HG02642 (cell line): ENCODE measurements at regions not wholly inside any gene's neighbourhood (a gene's known extent, or its start where the extent isn't known, plus 50 kb on each side); places are given as distances from the start of the nearest gene placed in this dataset.
A peak's percentile ranks its signal among the peaks of the same experiment; 100 is the strongest.
"Not testable (repeated sequence)": the region's sequence is repeated elsewhere in the genome, so short reads cannot be mapped to it uniquely, and the experiment has no call there.

Experiments
- ATAC-seq: cut with Tn5 transposase; IDR thresholded peaks from one replicate; pipeline ENCODE4 v1.9.1; 2021; ENCODE audit warnings: mild to moderate bottlenecking; ENCODE audit not compliant: unreplicated experiment, poor library complexity

DNA sequence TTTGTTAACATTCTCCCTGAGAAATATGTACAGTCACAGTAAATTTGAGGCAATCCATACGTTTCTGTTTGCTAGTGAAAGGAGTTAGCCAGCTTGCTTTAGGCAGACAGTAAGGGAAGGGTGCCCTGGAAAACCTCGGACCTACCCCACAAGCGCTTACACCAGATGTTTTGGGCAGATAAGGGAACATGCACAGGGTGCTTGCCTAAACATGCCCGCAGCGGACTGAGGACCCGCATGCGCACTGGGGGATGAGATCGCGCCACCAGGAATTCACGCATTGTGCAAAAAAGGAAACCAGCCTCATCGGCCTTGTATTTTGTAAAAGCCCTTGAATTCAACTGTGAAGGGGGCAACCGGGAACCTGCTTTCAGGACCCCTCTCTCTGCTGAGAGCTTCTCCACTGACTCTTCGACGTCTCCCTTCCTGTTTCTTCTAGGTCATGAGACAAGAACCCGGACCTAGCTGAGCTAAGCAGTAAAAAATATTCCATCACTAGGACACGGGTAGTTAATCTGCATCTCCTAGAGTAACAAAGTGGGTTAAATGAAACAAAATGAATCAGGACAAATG, 1399.2 kb upstream of the ATXN8OS start:
- no peak for ATAC-seq

DNA sequence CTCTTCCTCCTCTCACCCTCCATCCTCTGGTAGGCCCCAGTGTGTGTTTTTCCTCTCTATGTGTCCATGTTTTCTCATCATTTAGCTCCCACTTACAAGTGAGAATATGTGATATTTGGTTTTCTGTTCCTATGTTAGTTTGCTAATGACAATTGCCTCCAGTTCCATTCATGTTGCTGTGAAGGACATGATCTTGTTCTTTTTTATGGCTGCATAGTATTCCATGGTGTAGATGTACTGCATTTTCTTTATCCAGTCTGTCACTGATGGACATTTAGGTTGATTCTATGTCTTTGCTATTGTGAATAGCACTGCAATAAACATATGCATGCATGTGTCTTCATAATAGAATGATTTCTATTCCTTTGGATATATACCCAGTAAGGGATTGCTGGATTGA, 1401.6 kb upstream of the ATXN8OS start:
- ATAC-seq, result not testable (repeated sequence)

DNA sequence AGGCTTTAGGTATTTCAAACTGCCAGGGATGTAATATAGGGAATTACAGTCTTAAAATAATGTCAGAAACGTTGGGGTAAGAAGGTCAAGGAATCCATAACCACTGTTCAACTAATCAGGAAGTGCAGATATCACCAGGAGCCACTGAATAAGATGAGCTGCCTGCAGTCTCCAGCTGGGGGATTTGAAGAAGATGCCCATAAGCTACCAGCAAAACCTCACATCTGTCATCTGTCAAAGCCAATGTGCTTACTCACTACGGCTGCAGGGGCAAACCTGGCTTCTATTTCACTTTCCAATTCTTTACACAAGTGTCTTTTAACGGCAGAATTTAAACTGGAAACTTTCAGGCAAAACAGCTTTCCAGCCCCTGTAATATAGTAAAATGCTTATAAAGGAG, 1410.1 kb upstream of the ATXN8OS start:
- ATAC-seq, result no peak

DNA sequence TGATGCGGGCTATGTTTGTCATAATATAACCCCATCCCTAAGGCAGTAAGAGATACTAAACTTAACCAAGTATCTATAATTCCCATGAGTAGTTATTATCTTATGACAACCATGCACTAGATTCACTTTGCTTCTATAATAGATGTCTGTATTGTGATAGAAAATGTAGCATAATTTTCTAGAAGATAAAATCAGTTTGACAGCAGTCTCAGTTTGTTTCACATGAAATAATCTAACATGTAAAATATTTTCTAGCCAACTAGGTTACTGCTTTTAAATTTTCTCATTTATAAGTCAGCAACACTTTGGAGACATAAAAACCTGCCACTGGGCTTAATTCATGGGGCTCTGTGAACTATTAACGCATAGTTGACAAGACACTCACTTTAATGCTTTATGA, 1410.7 kb upstream of the ATXN8OS start:
- ATAC-seq, result no peak

DNA sequence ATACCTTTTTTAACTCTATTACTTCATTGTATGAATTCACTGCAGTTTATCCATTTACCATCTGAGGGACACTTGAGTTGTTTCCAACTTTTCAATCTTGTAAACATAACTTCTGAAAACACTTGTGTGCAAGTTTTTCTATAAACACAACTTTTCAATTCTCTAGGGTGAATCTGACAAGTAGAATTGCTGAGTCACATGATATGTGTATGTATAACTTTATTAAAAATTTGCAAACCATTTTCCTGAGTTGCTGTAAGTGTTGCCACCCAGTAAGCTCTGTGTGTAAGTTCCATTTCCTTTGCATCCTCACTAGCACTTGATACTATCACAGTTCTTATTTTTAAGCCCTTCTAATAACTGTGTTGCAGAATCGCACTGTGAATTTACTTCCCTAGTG, 1415.6 kb upstream of the ATXN8OS start:
- ATAC-seq, result no peak

DNA sequence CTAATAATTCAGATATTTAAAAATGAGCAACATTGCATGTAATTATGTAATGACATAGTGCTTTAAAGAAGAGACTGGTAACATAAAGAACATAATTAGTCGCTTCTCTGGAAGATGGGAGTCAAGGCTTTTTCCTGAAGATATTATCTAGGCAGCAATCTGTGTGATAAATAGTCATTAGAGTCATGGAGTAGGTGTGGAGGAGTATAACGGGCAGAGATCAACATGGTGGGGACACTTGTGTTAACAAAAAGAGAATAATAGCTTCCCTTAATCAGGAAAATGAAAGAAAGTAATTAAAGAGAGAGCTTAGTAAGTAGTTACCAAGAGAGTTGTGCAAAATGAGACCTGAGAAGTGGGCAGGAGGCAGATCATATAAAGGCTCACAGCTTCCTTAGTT, 1417.1 kb upstream of the ATXN8OS start:
- ATAC-seq, result no peak

DNA sequence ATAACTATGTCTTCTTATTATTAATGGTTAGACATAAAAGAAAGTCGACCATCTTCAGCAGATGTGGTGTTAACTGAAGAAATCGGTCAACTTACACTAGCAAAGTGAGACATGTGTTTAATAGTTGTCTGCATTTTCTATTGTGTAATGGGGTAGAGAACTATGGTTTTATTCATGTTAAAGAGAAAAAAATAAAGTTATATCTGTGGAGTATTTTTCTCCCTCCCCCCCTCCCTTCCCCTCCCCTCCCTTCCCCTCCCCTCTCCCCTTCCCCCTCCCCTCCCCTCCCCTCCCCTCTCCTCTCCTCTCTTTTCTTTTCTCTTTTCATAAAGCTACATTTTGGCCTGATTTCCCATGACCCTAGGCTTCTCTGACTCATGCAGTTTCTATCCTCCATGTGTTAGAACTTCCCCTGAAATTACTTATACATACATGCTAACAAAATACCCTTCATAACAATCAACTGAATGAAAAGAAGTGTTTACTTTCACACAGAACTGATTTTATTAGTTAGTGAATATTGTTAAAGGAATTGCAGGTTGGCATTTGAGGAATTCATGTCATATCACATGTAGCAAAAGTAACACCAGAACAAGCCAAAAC, 1431.0 kb upstream of the ATXN8OS start:
- no peak for ATAC-seq

DNA sequence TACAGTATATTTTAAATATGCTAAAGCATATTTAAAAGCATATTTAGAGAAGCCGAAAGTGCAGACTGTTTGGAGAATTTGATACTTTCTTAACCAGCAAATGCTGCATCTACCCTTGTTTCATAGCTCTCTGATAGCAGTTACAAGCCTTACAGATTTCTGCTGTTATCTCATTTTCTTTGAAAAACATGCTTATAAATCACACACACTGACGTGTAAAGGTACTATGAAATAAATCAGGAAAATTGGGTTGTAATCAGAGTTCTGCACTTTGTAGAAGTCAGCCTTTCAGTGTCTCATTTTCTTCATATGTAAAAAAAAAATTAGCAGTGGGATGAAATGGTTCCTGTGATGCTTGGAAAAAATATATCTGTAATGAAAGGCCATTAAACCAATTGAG, 1432.4 kb upstream of the ATXN8OS start:
- ATAC-seq, result no peak

DNA sequence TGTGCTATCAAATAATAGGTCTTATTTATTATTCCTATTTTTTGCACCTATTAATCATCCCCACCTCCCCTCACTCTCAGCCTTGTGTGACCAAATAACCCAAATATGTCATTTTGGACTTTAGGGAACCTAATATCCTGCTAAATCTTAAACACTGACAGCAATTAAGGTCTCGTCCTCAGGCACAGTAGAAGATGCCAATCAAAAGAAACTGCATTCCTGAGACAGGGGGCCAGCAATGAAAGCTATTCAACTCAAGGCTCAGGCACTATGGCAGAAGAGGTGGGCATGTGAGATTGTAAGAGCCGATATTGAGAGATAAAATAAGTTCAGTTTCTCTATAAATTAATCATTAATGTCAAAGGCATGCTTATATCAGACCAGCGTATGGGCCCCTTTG, 1437.7 kb upstream of the PCDH9 start:
- ATAC-seq, result no peak

DNA sequence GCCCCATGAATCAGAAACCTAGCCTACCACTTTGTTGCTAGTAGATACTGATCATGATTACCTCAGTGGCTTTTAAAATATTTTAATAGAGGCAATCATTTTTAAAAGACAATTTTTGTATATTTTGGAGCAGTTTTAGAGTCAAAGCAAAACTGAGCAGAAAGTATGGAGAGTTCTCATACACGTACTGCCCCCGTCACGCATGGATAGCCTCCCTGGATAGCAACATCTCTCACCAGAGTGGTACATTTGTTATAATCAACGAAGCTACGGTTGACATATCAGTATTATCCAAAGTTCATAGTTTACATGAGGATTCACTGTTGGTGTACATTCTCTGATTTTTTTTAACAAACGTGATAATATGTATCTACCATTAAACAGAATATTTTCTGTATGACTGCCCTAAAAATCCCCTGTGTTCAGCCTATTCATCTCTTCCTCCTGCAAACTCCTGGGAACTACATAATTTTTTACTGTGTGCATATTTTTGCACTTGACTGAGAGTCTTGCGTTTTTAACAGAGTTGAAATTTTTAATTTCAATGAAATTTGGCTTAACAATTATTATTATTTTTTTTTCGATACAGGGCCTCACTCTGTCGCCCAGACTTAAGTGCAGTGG, 1436.8 kb upstream of the PCDH9 start:
- ATAC-seq, result no peak

DNA sequence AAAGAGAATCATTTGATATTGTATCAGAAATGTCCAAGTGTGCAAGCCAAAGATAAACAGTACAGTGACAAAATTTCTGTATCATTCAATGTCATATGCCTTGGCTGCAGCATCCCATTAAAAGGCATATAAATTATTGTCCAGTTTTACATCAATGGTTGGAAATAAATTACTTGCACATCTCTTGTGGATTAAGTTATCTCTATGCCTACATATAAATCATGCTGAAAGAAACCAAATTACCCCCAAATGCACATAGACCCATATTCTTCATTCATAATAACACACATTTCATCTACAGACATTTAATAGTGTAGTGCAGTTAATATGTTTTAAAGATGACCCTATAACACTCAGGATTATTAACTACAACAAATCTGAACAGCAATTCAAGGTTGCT, 1415.7 kb upstream of the PCDH9 start:
- ATAC-seq, result no peak

DNA sequence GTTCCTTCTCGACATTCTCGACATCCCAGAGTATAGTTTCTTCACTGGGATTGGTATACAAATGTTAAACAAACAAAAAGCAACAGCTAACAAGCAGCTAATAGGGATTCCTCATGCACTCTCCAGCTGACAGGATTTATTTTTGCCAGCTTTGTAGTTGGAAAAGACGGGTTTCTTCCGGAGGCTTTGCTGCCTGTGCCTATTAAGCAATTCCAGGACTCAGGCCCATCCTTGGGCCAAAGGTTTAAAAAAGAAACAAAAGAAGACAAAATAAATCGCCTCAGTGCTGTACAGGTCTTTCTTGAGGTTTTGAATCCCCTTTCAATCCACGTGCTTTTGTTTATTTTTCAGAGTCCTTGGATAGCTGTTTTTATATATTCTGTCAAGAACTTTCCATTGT, 1414.5 kb upstream of the PCDH9 start:
- ATAC-seq, result no peak

DNA sequence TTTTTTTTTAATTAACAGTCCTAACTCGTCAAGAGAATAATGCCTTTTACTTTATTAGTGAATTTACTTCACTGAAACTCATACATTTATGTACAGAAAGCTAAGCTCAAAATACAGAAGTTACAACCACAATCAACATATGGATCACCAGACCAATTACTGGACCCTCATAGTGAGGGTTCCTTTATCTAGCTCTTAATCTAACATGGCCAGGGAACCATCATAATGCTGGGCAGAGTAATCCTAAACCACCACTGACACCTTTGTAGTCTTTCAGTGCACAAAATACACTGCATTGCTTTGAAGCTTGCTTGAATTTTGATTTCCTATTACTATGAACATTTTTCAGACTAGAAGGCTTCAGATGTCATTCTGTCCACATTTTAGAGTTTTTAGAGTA, 1406.6 kb upstream of the PCDH9 start:
- ATAC-seq, result no peak

DNA sequence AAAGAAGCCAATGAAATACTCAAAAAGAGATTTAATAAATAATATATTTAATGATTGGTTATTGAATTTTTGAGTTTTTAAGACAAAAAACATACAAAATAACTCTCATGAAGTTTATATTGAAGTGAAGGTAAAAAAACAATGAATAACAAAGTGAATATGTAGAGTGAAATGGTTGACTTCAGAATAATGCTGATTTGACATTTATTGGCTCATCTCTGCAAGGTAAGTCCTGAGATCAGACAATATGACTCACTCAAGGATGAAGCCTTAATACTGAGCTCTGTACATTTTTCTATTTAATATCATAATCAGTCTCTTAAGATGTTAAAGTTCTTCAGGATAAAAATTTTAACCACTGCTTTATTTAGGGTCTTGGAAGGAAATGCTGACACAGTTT, 1398.9 kb upstream of the PCDH9 start:
- no peak for ATAC-seq

DNA sequence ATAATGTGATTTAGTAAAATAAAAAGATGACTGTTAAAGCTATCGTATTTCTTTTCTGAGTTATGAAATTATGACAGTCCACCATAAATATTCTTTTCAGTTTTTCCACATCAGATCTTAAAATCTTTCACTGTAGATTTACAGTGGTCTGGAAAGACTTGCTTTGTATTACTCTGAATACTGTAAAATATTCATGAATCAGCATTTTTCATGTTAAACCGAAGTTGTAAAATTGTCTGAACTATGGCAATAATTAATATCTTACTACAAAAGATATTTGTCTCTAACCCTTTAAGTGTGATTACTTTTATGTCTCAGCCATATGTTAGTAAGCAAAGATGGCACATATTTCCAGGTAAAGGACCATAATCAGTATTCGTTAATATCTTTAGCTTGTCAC, 1397.2 kb upstream of the PCDH9 start:
- no peak for ATAC-seq

DNA sequence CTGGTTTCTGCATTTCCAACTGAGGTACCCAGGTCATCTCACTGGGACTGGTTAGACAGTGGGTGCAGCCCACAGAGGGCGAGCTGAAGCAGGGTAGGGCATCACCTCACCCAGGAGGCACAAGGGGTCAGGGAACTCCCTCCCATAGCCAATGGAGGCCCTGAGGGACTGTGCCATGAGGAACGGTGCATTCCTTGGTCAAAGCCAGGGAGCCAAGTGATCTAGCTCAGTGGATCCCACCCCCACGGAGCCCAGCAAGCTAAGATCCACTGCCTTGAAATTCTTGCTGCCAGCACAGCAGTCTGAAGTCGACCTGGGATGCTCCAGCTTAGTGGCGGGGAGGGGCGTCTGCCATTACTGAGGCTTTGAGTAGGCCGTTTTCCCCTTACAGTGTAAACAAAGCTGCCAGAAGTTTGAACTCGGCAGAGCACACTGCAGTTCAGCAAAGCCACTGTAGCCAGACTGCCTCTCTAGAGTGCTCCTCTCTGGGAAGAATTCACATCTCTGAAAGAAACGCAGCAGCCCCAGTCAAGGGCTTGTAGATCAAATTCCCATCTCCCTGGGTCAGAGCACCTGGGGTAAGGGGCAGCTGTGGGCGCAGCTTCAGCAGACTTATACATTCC, 1386.6 kb upstream of the PCDH9 start:
- ATAC-seq, result no peak

DNA sequence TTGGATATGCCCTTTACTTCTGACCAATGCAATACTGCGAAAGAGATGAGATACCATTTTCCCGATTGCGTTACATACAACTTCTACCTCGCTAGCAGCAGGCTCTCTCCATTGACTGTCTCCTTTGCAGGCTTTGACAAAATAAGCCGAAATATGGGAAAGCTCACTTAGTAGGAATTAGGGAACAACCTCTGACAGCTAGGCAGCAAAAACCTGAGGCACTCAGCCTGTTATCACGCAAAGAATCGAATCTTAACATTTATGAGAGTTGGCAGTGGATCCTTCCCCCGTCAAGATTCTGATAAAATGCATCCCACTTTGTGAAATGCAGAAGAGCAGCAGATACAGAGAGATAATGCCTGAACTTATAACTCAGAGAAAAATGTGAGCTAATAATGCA, 1379.5 kb upstream of the PCDH9 start:
- no peak for ATAC-seq

DNA sequence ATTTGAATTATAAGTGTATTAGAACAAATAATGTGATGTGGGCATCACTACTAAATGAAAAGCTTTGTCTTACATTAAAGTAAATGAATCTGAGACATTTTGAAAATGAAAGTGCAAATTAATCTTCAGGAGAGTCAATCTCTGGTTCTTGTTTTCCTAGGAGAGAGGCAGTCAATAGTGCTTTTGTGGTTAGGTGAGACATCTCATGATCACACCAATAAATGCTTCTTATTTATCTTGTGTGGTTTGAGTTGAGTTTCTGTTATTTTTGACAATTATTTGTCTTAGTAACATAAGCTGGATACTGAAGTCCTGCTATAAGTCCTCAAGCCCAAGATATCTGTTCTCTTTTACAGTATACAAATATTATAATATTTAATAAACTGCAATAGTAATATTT, 1378.0 kb upstream of the PCDH9 start:
- no peak for ATAC-seq

DNA sequence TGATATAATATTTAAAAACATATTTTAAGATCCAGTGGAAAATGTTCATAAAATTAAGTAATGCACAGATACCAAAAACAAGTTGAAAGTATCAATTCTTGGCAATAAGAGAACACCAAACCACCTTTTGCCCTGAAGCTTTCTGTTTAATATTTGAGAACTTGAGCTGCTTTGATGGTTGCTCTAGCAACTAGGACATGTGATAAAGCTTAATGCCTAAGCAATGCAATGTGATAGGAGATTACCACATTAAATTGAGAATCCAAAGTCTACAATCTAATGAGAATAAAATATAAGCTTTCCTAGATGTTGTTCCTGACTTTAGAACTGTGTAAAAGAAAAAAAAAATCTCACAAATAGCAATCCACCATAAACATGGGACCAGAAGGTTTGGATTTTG, 1367.5 kb upstream of the PCDH9 start:
- ATAC-seq, result no peak

DNA sequence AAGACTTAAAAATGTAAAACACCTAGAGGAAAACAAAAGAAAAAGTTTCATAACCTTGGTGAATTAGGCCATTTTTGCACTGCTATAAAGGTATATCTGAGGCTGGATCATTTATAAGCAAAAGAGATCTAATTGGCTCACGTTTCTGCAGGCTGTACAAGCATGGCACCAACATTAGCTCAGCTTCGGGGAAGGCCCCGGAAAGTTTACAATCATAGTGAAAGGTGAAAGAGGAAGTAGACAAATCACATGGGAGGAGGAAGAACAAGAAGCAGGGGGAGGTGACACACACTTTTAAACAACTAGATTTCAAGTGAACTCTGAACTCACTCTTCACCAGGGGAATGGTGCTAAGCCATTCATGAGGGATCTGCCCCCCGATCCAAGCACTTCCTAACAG, 1358.5 kb upstream of the PCDH9 start:
- peak; percentile 100 for ATAC-seq

DNA sequence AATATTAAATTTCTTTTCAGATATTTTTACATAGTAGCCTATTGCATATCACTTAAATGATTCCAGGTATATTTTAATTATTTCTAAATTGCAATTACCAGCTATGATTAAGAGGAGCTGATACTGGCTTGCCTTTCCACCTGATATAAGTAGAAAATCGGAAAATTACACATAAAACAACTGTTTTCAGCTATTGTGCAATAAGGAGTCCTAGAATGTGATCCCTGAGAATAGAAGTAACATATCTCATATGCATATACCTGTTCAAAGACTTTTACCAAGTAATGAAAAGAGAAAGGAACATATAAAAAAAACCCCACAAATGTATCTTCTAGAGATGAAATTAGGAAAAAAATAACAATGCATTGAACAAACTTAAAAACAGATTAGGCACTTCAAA, 1354.6 kb upstream of the PCDH9 start:
- ATAC-seq, result no peak

DNA sequence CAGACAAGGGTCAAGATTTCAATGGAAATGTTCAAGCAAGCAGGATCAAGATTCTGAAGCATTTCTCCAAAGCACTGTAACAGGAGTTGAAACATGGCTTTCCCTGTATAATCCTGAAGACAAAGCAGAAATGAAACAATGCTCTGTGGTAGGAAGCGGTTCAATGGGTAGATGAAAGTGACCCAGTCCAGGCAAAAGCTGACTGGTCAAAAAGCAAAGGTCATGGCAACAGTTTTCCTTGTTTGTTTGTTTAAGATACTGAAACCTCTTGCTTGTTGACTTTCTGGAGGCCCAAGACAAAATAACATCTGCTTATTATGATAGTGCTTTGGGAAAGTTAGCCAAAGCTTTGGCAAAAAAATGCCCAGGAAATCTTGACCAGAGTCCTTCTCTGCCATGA, 1343.9 kb upstream of the PCDH9 start:
- ATAC-seq, result no peak
